ENCODE measurements at regions not wholly inside any gene's neighbourhood (a gene's known extent, or its start where the extent isn't known, plus 50 kb on each side); places are given as distances from the start of the nearest gene placed in this dataset.

GRCh38 chr12:126507231-126507630 is 1442.0 kb downstream of the AACS start:
- intact Hi-C loops (cut with DNase I; ENCODE audit: low total_unique reads) = no loop called here
- H3K4me3 ChIP-seq = no peak overlapping the region
- 38 to 49% (median 39%) methylated on average over 2 of the region's 2 CpGs for WGBS, 5 donors
- H3K27ac ChIP-seq = no peak overlapping the region
- no peak for DNase-seq
- TF ChIP-seq CTCF (IDR thresholded peaks at IDR 0.05 in 8 of 11, conservative IDR thresholded peaks at IDR 0.05 in 3 of 11) (no peak), POLR2A (IDR thresholded peaks at IDR 0.05) (no peak), POLR2AphosphoS5 (IDR thresholded peaks at IDR 0.05) (no peak)
- peaks cover 0 to 40% (median 20%) of the 10 kb centered on the region in 8 donors for H3K9me3 ChIP-seq
- no peaks in the 10 kb centered on the region for H3K4me1 ChIP-seq
- H3K36me3 ChIP-seq = no peaks in the 10 kb centered on the region
- no peaks in the 10 kb centered on the region for H3K27me3 ChIP-seq (replicated peaks in 1 of 7)

- Histone ChIP-seq H3K36me3 (no peaks in the 10 kb centered on the region), H3K4me1 (no peaks in the 10 kb centered on the region), H3K4me3 (no peak overlapping the region), H3K9me3 (peaks cover 0 to 36% (median 20%) of the 10 kb centered on the region in 8 donors), H3K27me3 (replicated peaks in 1 of 7) (no peaks in the 10 kb centered on the region), H3K27ac (no peak overlapping the region)
- WGBS, 5 donors = 42 to 59% (median 47%) methylated on average over 4 of the region's 4 CpGs
- no peak for DNase-seq
- intact Hi-C loops (cut with DNase I; ENCODE audit: low total_unique reads) = no loop called here
- no peak for TF ChIP-seq POLR2AphosphoS5 (IDR thresholded peaks at IDR 0.05)
- TF ChIP-seq POLR2A (IDR thresholded peaks at IDR 0.05) = no peak
- TF ChIP-seq CTCF (IDR thresholded peaks at IDR 0.05 in 8 of 11, conservative IDR thresholded peaks at IDR 0.05 in 3 of 11) = no peak
Observed at GRCh38 chr12:126509572-126509971, 1444.3 kb downstream of the AACS start.

GRCh38 chr12:126510630-126511029 is 1445.4 kb downstream of the AACS start:
- intact Hi-C loops (cut with DNase I; ENCODE audit: low total_unique reads) = no loop called here
- Histone ChIP-seq H3K4me3 (no peak overlapping the region), H3K27me3 (replicated peaks in 1 of 7) (no peaks in the 10 kb centered on the region), H3K9me3 (peaks cover 0 to 27% (median 13%) of the 10 kb centered on the region in 8 donors), H3K36me3 (no peaks in the 10 kb centered on the region), H3K4me1 (no peaks in the 10 kb centered on the region), H3K27ac (no peak overlapping the region)
- WGBS, 5 donors = 77 to 87% (median 77%) methylated on average over 5 of the region's 5 CpGs
- DNase-seq = no peak
- TF ChIP-seq POLR2AphosphoS5 (IDR thresholded peaks at IDR 0.05) (no peak), CTCF (IDR thresholded peaks at IDR 0.05 in 8 of 11, conservative IDR thresholded peaks at IDR 0.05 in 3 of 11) (no peak), POLR2A (IDR thresholded peaks at IDR 0.05) (no peak)

GRCh38 chr12:126512916-126513913 is 1448.0 kb downstream of the AACS start:
- H3K27me3 ChIP-seq (replicated peaks in 1 of 7) = no peaks in the 10 kb centered on the region

More at GRCh38 chr12:126512916-126513913, 1448.0 kb downstream of the AACS start:
- no peaks in the 10 kb centered on the region for H3K4me1 ChIP-seq
- H3K27ac ChIP-seq = no peak overlapping the region
- no peak for TF ChIP-seq POLR2A (IDR thresholded peaks at IDR 0.05)
- no peak for TF ChIP-seq CTCF (IDR thresholded peaks at IDR 0.05 in 8 of 11, conservative IDR thresholded peaks at IDR 0.05 in 3 of 11)
- TF ChIP-seq POLR2AphosphoS5 (IDR thresholded peaks at IDR 0.05) = no peak
- H3K36me3 ChIP-seq = no peaks in the 10 kb centered on the region
- no peak overlapping the region for H3K4me3 ChIP-seq
- intact Hi-C loops (cut with DNase I; ENCODE audit: low total_unique reads) = no loop called here
- peaks cover 0 to 9% (median 3%) of the 10 kb centered on the region in 8 donors for H3K9me3 ChIP-seq
- 64 to 69% (median 65%) methylated on average over 5 of the region's 5 CpGs for WGBS, 5 donors
- DNase-seq = no peak
